Neural cell (in vitro differentiated cells): ENCODE measurements at regions not wholly inside any gene's neighbourhood (a gene's known extent, or its start where the extent isn't known, plus 50 kb on each side); places are given as distances from the start of the nearest gene placed in this dataset.

Experiments
- H2AFZ ChIP-seq: fragments of 200-600, 300-800 bp; sonication (generic), shearing (Covaris generic); 2 replicates; pipeline ENCODE4 v1.6.0; 2014; ENCODE audit warnings: low read depth, mild to moderate bottlenecking, antibody characterized with exemption, low read length, moderate library complexity
- H3F3A ChIP-seq: fragments of 200-600 bp; shearing (Covaris generic); 2 replicates; pipeline ENCODE4 v1.6.1; 2016; ENCODE audit warnings: mild to moderate bottlenecking, moderate library complexity, mixed read lengths, antibody characterized with exemption, low read length; ENCODE audit not compliant: insufficient read depth, poor library complexity, severe bottlenecking
- H3K27ac ChIP-seq: fragments of 200-600, 300-800 bp; sonication (generic), shearing (Covaris generic); 2 replicates; pipeline ENCODE4 v1.5.1; 2014; ENCODE audit warnings: mild to moderate bottlenecking, low read length, moderate library complexity
- H3K27me3 ChIP-seq: fragments of 300-800, 200-600 bp; sonication (generic), shearing (Covaris generic); 2 replicates; pipeline ENCODE4 v1.6.0; 2014; ENCODE audit warnings: mild to moderate bottlenecking, low read depth, low read length, moderate library complexity; ENCODE audit not compliant: insufficient read depth
- H3K36me3 ChIP-seq: fragments of 300-800, 200-600 bp; sonication (generic), shearing (Covaris generic); 2 replicates; pipeline ENCODE4 v1.5.1; 2014; ENCODE audit warnings: mild to moderate bottlenecking, antibody characterized with exemption, low read length, moderate library complexity; ENCODE audit not compliant: insufficient read depth
- H3K4me2 ChIP-seq: fragments of 300-800, 200-600 bp; sonication (generic), shearing (Covaris generic); 2 replicates; pipeline ENCODE4 v1.6.0; 2014; ENCODE audit warnings: mild to moderate bottlenecking, low read length
- H3K4me3 ChIP-seq: fragments of 300-800, 200-600 bp; sonication (generic), shearing (Covaris generic); 2 replicates; pipeline ENCODE4 v1.5.1; 2014; ENCODE audit warnings: mild to moderate bottlenecking, low read length, moderate library complexity
- H3K79me2 ChIP-seq: fragments of 200-600 bp; shearing (Covaris generic); replicated peaks from 2 replicates; pipeline ENCODE4 v1.6.0; 2014; ENCODE audit warnings: mild to moderate bottlenecking, low read length, moderate library complexity; ENCODE audit not compliant: insufficient read depth
- H3K9ac ChIP-seq: fragments of 300-800, 200-600 bp; sonication (generic), shearing (Covaris generic); 2 replicates; pipeline ENCODE4 v1.6.1; 2016; ENCODE audit warnings: mild to moderate bottlenecking, low read length, mixed read lengths
- H3K9me2 ChIP-seq: fragments of 200-600 bp; shearing (Covaris generic); 2 replicates; pipeline ENCODE4 v1.6.1; 2016; ENCODE audit warnings: mild to moderate bottlenecking, low read length, mixed read lengths; ENCODE audit not compliant: insufficient read depth
- H3K9me3 ChIP-seq: fragments of 200-600, 300-800 bp; sonication (generic), shearing (Covaris generic); 2 replicates; pipeline ENCODE4 v1.6.1; 2016; ENCODE audit warnings: mild to moderate bottlenecking, mixed run types, low read length, moderate library complexity, mixed read lengths
- H4K20me1 ChIP-seq: fragments of 200-600 bp; shearing (Covaris generic); 2 replicates; pipeline ENCODE4 v1.6.1; 2016; ENCODE audit warnings: mild to moderate bottlenecking, mixed run types; ENCODE audit not compliant: insufficient read depth
- CTCF ChIP-seq: fragments of 450-650 bp; IDR thresholded peaks from 2 replicates; pipeline ENCODE4 v1.5.1; 2014; ENCODE audit warnings: antibody characterized with exemption, mild to moderate bottlenecking, moderate library complexity; ENCODE audit not compliant: poor library complexity, severe bottlenecking
- EP300 ChIP-seq: fragments of 450-650 bp; conservative IDR thresholded peaks from 2 replicates; pipeline ENCODE4 v1.6.1; 2014; ENCODE audit warnings: antibody characterized with exemption, mild to moderate bottlenecking, moderate library complexity; ENCODE audit not compliant: poor library complexity, severe bottlenecking
- EZH2 ChIP-seq: fragments of 200-600, 300-800 bp; shearing (Covaris generic), sonication (generic); IDR thresholded peaks from 2 replicates; pipeline ENCODE4 v1.6.1; 2014; ENCODE audit warnings: antibody characterized with exemption, low read length, borderline replicate concordance, mild to moderate bottlenecking; ENCODE audit not compliant: insufficient read depth, poor library complexity, severe bottlenecking
- MXI1 ChIP-seq: fragments of 450-650 bp; conservative IDR thresholded peaks from 2 replicates; pipeline ENCODE4 v1.6.1; 2014; ENCODE audit warnings: antibody characterized with exemption, mild to moderate bottlenecking; ENCODE audit not compliant: poor library complexity, severe bottlenecking
- POLR2AphosphoS5 ChIP-seq: IDR thresholded peaks from 2 replicates; pipeline ENCODE4 v1.6.1; 2012
- RAD21 ChIP-seq: fragments of 450-650 bp; conservative IDR thresholded peaks from 2 replicates; pipeline ENCODE4 v1.6.1; 2014; ENCODE audit warnings: antibody characterized with exemption, mild to moderate bottlenecking, moderate library complexity
- SMC3 ChIP-seq: fragments of 450-650 bp; conservative IDR thresholded peaks from 2 replicates; pipeline ENCODE4 v1.6.1; 2014; ENCODE audit warnings: antibody characterized with exemption, mild to moderate bottlenecking, moderate library complexity; ENCODE audit not compliant: poor library complexity
- TAF1 ChIP-seq: IDR thresholded peaks from 2 replicates; pipeline ENCODE4 v1.6.1; 2012; ENCODE audit warnings: low read depth
- TF ChIP-seq, protein P1 (sequence below): IDR thresholded peaks from 2 replicates; pipeline ENCODE4 v1.6.1; 2012; ENCODE audit warnings: borderline replicate concordance

DNA sequence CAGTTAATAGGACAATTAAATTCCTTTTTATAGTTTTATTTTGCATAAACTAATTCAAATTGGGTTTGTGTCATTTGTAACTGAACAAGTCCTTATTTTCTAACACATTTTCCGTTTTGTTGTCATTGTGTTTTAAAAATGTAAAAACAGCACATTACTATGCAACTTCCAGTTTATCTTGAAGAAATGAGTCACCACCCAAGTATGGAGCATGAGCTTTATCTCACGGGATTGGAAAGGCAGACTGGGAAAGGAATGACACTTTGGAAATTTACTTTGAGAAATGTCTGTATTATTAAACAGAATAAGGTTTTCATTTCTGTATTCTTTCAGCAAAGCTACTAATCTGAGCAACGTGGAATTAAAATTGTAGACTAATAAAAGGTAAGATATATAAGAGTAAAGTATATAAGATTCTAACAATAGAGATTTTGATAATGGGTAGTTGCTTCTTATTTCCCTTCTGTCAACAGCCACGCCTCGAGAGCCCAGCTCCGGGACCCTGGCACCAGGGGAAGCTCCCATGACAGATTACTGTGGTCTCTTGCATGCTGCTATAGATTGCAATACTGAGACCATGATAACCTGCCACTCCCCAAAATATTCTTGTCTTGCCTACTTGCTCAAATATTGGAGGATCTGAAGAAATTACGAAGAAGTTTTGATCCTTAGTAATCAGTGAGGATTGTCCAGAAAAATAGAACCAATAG, 433.1 kb downstream of the CHSY3 start:
- H3F3A ChIP-seq: no peaks in the 10 kb centered on the region
- H3K36me3 ChIP-seq: no peaks in the 10 kb centered on the region
- H3K27ac ChIP-seq: no peak overlapping the region
- H4K20me1 ChIP-seq: no peaks in the 10 kb centered on the region
- H3K9ac ChIP-seq: no peak overlapping the region
- H3K9me3 ChIP-seq: no peaks in the 10 kb centered on the region
- no peak overlapping the region for H3K4me3 ChIP-seq
- H3K9me2 ChIP-seq: no peaks in the 10 kb centered on the region
- no peaks in the 10 kb centered on the region for H3K79me2 ChIP-seq
- no peak overlapping the region for H2AFZ ChIP-seq
- H3K27me3 ChIP-seq: no peaks in the 10 kb centered on the region
- TF ChIP-seq POLR2AphosphoS5 (no peak), TAF1 (no peak), EP300 (no peak), RAD21 (no peak), SMC3 (no peak), EZH2 (no peak), CTCF (no peak)
- TF ChIP-seq, protein P1, sequence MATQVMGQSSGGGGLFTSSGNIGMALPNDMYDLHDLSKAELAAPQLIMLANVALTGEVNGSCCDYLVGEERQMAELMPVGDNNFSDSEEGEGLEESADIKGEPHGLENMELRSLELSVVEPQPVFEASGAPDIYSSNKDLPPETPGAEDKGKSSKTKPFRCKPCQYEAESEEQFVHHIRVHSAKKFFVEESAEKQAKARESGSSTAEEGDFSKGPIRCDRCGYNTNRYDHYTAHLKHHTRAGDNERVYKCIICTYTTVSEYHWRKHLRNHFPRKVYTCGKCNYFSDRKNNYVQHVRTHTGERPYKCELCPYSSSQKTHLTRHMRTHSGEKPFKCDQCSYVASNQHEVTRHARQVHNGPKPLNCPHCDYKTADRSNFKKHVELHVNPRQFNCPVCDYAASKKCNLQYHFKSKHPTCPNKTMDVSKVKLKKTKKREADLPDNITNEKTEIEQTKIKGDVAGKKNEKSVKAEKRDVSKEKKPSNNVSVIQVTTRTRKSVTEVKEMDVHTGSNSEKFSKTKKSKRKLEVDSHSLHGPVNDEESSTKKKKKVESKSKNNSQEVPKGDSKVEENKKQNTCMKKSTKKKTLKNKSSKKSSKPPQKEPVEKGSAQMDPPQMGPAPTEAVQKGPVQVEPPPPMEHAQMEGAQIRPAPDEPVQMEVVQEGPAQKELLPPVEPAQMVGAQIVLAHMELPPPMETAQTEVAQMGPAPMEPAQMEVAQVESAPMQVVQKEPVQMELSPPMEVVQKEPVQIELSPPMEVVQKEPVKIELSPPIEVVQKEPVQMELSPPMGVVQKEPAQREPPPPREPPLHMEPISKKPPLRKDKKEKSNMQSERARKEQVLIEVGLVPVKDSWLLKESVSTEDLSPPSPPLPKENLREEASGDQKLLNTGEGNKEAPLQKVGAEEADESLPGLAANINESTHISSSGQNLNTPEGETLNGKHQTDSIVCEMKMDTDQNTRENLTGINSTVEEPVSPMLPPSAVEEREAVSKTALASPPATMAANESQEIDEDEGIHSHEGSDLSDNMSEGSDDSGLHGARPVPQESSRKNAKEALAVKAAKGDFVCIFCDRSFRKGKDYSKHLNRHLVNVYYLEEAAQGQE: no peak
- no peak overlapping the region for H3K4me2 ChIP-seq

GRCh38 chr5:130335117-130335516, 430.9 kb downstream of the CHSY3 start:
- H3K79me2 ChIP-seq: no peaks in the 10 kb centered on the region
- no peak overlapping the region for H3K4me2 ChIP-seq
- no peak for TF ChIP-seq POLR2AphosphoS5
- no peak for TF ChIP-seq SMC3
- TF ChIP-seq RAD21: no peak
- no peak for TF ChIP-seq EZH2
- TF ChIP-seq MXI1: no peak
- TF ChIP-seq CTCF: no peak
- no peak for TF ChIP-seq EP300
- TF ChIP-seq, protein P1: no peak
- TF ChIP-seq TAF1: no peak
- no peak overlapping the region for H3K9ac ChIP-seq
- no peaks in the 10 kb centered on the region for H4K20me1 ChIP-seq
- H3K27me3 ChIP-seq: no peaks in the 10 kb centered on the region
- H3K9me3 ChIP-seq: no peaks in the 10 kb centered on the region
- no peaks in the 10 kb centered on the region for H3K9me2 ChIP-seq
- H3K36me3 ChIP-seq: no peaks in the 10 kb centered on the region
- no peak overlapping the region for H3K4me3 ChIP-seq
- no peak overlapping the region for H3K27ac ChIP-seq
- H3F3A ChIP-seq: no peaks in the 10 kb centered on the region
- H2AFZ ChIP-seq: no peak overlapping the region
